Amniotic epithelial cell (primary cell): ENCODE measurements at regions not wholly inside any gene's neighbourhood (a gene's known extent, or its start where the extent isn't known, plus 50 kb on each side); places are given as distances from the start of the nearest gene placed in this dataset.
A peak's percentile ranks its signal among the peaks of the same experiment; 100 is the strongest.
"Not testable (repeated sequence)": the region's sequence is repeated elsewhere in the genome, so short reads cannot be mapped to it uniquely, and the experiment has no call there.

ENCODE experiments used
- DNase-seq: peaks from one replicate; pipeline ENCODE4 v3.0.0-alpha.2; 2010; ENCODE audit warnings: low read depth

- DNase-seq = no peak
Observed at GRCh38 chr5:135279328-135279727, 119.7 kb downstream of the MACROH2A1 start.

DNA sequence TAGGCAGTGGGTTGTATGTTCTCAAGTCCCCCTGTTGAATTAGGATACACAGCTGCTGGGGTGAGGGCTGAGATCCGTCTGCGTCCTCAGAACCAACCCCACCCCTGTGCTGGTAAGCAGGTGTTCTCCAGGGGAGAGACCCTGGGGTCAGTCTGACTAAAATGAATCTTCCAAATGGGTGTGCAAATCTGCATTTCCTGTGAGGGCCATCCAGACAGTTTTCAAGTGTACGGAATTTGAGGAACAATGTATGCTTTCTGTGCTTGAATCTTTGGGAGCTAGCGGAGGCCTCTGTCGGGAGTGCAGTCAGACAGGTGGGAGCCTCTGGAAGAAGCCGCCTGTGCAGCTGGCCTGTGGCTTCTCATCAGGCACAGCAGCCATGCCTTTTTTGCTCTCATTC, 122.9 kb downstream of the MACROH2A1 start:
- DNase-seq = no peak

DNA sequence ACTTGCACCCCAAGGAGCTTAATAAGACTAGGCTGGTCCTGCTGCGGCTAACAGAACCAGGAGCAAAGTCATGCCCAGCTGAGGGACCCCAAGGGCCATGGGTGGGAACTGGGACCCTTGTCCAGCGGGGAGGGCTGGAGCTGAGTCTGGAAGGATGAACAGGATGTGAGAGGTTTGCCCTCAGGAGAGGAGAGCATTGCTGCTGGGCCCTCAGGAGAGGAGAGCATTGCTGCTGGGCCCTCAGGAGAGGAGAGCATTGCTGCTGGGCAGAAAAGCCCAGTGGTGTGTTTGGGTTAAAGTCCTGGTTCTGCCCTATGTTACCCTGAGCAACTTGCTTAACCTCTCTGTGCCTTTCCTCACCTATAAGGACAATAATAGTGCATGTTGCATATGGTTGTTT, 125.8 kb downstream of the MACROH2A1 start:
- DNase-seq = no peak

DNA sequence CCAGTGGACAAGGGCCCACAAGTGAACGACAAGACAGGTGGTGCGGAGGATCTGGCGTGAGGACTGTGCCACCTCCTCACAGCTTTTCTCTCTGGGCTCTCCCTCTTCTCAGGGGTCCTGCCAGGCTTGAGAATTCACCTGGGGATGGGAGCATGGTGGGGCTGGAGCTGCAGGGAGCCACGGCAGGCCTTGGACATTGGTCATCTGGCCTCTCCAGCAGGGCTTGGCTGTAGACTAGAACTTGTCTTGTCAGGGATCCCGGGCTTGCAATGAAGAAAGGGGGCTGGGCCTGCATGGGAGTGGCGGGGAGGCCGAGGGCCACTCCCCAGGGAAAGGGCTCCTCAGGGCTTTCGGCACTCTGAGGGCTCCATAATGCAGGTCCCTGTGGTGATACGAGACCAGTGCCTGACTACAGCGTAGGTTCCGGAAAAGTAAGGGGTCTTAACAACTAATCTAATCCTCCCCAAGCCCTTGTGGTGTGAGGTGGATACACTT, 126.7 kb downstream of the MACROH2A1 start:
- DNase-seq = no peak

- peak; percentile 73 for DNase-seq
Observed at GRCh38 chr5:135271533-135272310, 127.3 kb downstream of the MACROH2A1 start.

DNA sequence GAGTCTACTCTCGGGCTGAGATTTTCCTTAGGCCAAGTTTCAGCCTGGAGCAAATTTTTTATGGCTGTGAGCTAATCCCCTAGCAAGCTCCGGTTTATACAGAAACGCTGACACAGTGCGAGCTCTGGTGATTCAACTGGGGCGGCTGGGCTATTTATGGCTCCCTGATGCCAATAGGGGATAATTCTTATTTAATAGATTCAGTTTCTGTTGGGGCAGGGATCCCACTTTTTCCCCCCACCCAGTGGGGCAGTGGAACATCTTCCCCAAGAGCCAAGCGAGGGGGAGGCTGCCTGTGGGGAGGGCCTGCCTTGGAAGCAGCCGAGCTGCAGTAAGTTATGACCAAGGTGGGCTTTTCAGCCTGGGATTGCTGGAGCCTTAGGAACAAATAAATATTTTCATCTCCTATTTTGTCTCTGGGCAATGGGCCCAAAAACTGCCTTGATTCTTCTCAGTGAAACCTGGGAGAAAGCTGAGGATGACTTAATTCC, 129.1 kb downstream of the MACROH2A1 start:
- peak; percentile 78 for DNase-seq

DNA sequence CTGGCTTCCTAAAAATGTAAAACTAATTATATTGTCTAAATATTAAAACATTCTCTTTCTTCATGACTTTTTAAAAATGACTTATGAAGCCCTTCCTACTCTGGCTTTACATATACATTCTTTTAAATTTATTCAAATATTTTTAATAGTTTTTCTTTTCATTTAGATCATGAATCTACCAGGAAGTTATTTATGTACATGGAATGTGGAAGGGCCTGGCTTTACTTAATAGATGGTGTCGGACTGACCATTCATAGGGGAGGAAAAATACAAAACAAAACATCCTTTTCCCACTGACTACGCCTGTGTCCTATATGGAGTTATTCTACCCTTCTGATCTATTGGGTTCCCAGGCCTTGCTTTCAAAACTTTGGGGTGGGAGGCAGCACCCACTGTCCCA, 129.8 kb downstream of the MACROH2A1 start:
- peak; percentile 33 for DNase-seq

DNA sequence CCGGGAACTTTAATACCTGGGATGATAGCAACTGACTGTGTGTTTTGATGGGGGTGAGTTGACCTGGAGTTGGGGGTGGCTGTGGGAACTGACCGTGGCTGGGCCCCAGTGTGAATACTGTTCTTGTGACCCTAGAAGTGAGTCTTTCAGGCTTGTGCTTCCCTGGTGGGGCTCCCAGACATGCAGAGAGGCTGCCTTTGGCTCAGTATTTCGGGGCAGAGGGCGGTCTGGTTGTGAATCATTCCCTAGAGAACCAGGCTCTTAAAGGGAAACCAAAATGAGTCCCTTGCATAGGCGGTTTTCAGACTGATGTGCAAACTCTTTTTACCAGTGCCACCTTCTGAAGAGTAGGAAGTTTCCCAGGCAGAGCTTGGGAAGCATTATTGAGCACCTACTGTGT, 132.1 kb downstream of the MACROH2A1 start:
- peak; percentile 58 for DNase-seq

DNA sequence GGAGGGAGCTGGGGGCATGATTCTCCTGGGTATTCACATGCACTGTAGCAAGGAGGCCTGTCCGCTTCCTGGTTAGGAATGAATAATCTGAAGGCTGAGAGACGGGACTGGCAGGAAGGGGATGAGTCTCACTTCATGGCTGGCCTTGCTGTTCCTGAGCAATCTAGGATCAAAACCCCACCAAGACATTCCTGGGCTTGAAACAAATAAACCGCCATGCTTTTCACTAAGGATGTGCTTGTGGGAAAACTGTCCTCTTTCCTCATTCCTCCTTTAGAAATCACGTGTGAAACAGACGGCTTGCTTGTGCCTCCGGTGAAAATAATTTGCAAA, 132.8 kb downstream of the MACROH2A1 start:
- DNase-seq = peak; percentile 57

- DNase-seq = no peak
Observed at GRCh38 chr5:135265497-135266302, 133.3 kb downstream of the MACROH2A1 start.

GRCh38 chr5:135264451-135265440, 134.3 kb downstream of the MACROH2A1 start:
- DNase-seq = peak; percentile 82

GRCh38 chr5:135263022-135263668, 135.9 kb downstream of the MACROH2A1 start:
- peak; percentile 71 for DNase-seq

- DNase-seq = no peak
Observed at GRCh38 chr5:135262364-135262763, 136.7 kb downstream of the MACROH2A1 start.

GRCh38 chr5:135260108-135260507, 138.9 kb downstream of the MACROH2A1 start:
- DNase-seq = not testable (repeated sequence)

GRCh38 chr5:135255461-135256178, 143.4 kb downstream of the MACROH2A1 start:
- peak; percentile 51 for DNase-seq

GRCh38 chr5:135254183-135254582, 144.8 kb downstream of the MACROH2A1 start:
- DNase-seq = no peak

DNA sequence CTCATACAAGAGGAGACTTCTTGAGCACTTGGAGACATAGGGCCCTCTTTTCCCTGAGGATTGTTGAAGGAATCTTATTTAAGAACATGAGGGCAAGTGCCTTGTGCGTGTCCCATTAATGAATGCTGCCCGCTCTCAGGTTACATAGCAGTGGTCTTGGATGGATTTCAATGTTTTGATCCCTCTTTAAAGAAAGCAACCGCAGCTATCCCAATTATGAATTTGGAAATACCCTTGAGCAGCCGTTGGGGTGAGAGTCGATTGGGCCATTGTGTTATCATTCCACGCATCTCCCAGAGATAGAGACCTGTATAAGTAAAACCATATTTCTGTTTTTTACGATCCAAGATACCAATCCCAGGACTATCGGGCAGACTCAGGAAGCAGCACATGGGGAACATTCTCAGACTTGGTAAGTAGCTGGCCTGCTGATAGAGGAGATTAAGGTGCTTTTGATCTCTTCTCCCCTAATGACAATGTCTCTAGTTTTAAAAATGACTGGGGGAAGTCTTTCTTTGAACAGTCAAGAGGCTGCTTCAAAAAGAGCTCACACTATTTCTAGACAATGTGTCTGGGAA, 145.3 kb downstream of the MACROH2A1 start:
- no peak for DNase-seq

- no peak for DNase-seq
Observed at GRCh38 chr5:135251093-135251492, 147.9 kb downstream of the MACROH2A1 start.

DNA sequence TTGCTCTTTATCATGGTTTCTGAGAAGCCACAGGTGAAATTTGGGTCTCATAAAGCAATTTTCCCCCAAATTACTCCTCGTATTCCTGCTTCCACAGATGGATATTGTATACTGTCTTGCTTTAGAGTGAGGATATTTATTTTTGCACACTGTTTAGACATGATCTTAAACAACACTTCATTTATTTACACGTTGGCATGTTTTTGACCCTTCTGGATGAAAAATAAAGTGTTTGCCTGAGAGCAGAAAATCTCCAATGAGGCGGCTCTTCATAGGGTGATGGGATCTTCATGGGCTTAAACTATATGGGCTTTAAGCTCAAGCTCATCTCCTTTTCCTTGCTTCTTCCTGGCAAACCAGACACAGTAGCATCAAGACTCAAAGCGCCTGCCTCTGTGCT, 148.4 kb downstream of the MACROH2A1 start:
- no peak for DNase-seq

DNA sequence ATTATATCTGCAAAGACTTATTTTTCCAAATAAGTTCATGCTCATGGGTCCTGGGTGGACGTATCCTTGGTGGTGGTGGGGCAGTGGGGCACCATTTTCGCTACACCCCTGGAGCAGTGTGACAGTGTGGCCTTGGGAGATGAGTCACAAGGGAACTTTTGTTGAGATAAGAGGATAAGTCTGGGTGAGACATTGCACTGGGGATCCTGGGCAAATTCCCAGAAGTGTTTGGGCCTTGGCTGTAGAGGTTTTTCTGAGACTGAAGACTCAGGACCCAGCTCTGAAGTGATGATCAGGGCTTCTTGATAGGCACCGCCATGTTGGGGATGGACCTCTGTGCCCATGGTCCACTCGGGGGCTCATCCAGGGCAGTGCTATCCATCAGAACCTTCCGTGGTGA, 149.4 kb downstream of the MACROH2A1 start:
- peak; percentile 18 for DNase-seq
